ENCODE measurements at regions not wholly inside any gene's neighbourhood (a gene's known extent, or its start where the extent isn't known, plus 50 kb on each side); places are given as distances from the start of the nearest gene placed in this dataset.

GRCh38 chr5:61638476-61638875, 306.4 kb downstream of the ZSWIM6 start:
- Histone ChIP-seq H3K4me3 (ENCODE audit: low read depth in 1 of 2, low read length in 2 of 2) (no peak overlapping the region), H3K27me3 (ENCODE audit: control insufficient read depth in 1 of 2, insufficient read depth in 2 of 2, low read length in 2 of 2) (no peaks in the 10 kb centered on the region), H3K36me3 (ENCODE audit: insufficient read depth, low read length) (no peaks in the 10 kb centered on the region), H3K27ac (ENCODE audit: low read depth, low read length) (no peak overlapping the region), H3K9ac (ENCODE audit: low read length) (no peak overlapping the region), H3K4me1 (ENCODE audit: insufficient read depth, low read length) (no peaks in the 10 kb centered on the region), H3K9me3 (ENCODE audit: low read length) (no peaks in the 10 kb centered on the region)

GRCh38 chr5:61640179-61641021, 308.3 kb downstream of the ZSWIM6 start:
- no peaks in the 10 kb centered on the region for H3K9me3 ChIP-seq (ENCODE audit: low read length)
- H3K9ac ChIP-seq (ENCODE audit: low read length): no peak overlapping the region
- no peak overlapping the region for H3K27ac ChIP-seq (ENCODE audit: low read depth, low read length)
- no peaks in the 10 kb centered on the region for H3K4me1 ChIP-seq (ENCODE audit: insufficient read depth, low read length)
- no peaks in the 10 kb centered on the region for H3K36me3 ChIP-seq (ENCODE audit: insufficient read depth, low read length)
- H3K4me3 ChIP-seq (ENCODE audit: low read depth in 1 of 2, low read length in 2 of 2): no peak overlapping the region
- H3K27me3 ChIP-seq (ENCODE audit: control insufficient read depth in 1 of 2, insufficient read depth in 2 of 2, low read length in 2 of 2): no peaks in the 10 kb centered on the region

- H3K4me1 ChIP-seq (ENCODE audit: insufficient read depth, low read length): no peaks in the 10 kb centered on the region
- no peaks in the 10 kb centered on the region for H3K36me3 ChIP-seq (ENCODE audit: insufficient read depth, low read length)
- H3K9me3 ChIP-seq (ENCODE audit: low read length): no peaks in the 10 kb centered on the region
- H3K9ac ChIP-seq (ENCODE audit: low read length): no peak overlapping the region
- no peak overlapping the region for H3K4me3 ChIP-seq (ENCODE audit: low read depth in 1 of 2, low read length in 2 of 2)
- H3K27me3 ChIP-seq (ENCODE audit: control insufficient read depth in 1 of 2, insufficient read depth in 2 of 2, low read length in 2 of 2): no peaks in the 10 kb centered on the region
- no peak overlapping the region for H3K27ac ChIP-seq (ENCODE audit: low read depth, low read length)
These were observed 309.9 kb downstream of the ZSWIM6 start for GRCh38 chr5:61641748-61642565.

- Histone ChIP-seq H3K27me3 (ENCODE audit: control insufficient read depth in 1 of 2, insufficient read depth in 2 of 2, low read length in 2 of 2) (no peaks in the 10 kb centered on the region), H3K9ac (ENCODE audit: low read length) (no peak overlapping the region), H3K4me1 (ENCODE audit: insufficient read depth, low read length) (no peaks in the 10 kb centered on the region), H3K27ac (ENCODE audit: low read depth, low read length) (no peak overlapping the region), H3K4me3 (ENCODE audit: low read depth in 1 of 2, low read length in 2 of 2) (no peak overlapping the region), H3K9me3 (ENCODE audit: low read length) (no peaks in the 10 kb centered on the region), H3K36me3 (ENCODE audit: insufficient read depth, low read length) (no peaks in the 10 kb centered on the region)
These were observed 315.6 kb downstream of the ZSWIM6 start for GRCh38 chr5:61647672-61648071.

- Histone ChIP-seq H3K27me3 (ENCODE audit: control insufficient read depth in 1 of 2, insufficient read depth in 2 of 2, low read length in 2 of 2) (no peaks in the 10 kb centered on the region), H3K9ac (ENCODE audit: low read length) (no peak overlapping the region), H3K9me3 (ENCODE audit: low read length) (no peaks in the 10 kb centered on the region), H3K36me3 (ENCODE audit: insufficient read depth, low read length) (no peaks in the 10 kb centered on the region), H3K27ac (ENCODE audit: low read depth, low read length) (no peak overlapping the region), H3K4me3 (ENCODE audit: low read depth in 1 of 2, low read length in 2 of 2) (no peak overlapping the region), H3K4me1 (ENCODE audit: insufficient read depth, low read length) (no peaks in the 10 kb centered on the region)
These were observed 317.2 kb downstream of the ZSWIM6 start for GRCh38 chr5:61649231-61649630.

GRCh38 chr5:61649971-61650370, 317.9 kb downstream of the ZSWIM6 start:
- H3K9ac ChIP-seq (ENCODE audit: low read length): no peak overlapping the region
- no peaks in the 10 kb centered on the region for H3K27me3 ChIP-seq (ENCODE audit: control insufficient read depth in 1 of 2, insufficient read depth in 2 of 2, low read length in 2 of 2)

GRCh38 chr5:61650661-61651060, 318.6 kb downstream of the ZSWIM6 start:
- H3K27ac ChIP-seq (ENCODE audit: low read depth, low read length): no peak overlapping the region
- no peak overlapping the region for H3K9ac ChIP-seq (ENCODE audit: low read length)

More at GRCh38 chr5:61649971-61650370, 317.9 kb downstream of the ZSWIM6 start:
- no peaks in the 10 kb centered on the region for H3K36me3 ChIP-seq (ENCODE audit: insufficient read depth, low read length)
- no peaks in the 10 kb centered on the region for H3K4me1 ChIP-seq (ENCODE audit: insufficient read depth, low read length)
- H3K9me3 ChIP-seq (ENCODE audit: low read length): no peaks in the 10 kb centered on the region
- H3K4me3 ChIP-seq (ENCODE audit: low read depth in 1 of 2, low read length in 2 of 2): no peak overlapping the region
- no peak overlapping the region for H3K27ac ChIP-seq (ENCODE audit: low read depth, low read length)

GRCh38 chr5:61651195-61651594, 319.1 kb downstream of the ZSWIM6 start:
- Histone ChIP-seq H3K9me3 (ENCODE audit: low read length) (no peaks in the 10 kb centered on the region), H3K4me3 (ENCODE audit: low read depth in 1 of 2, low read length in 2 of 2) (no peak overlapping the region), H3K4me1 (ENCODE audit: insufficient read depth, low read length) (no peaks in the 10 kb centered on the region), H3K36me3 (ENCODE audit: insufficient read depth, low read length) (no peaks in the 10 kb centered on the region), H3K9ac (ENCODE audit: low read length) (no peak overlapping the region), H3K27me3 (ENCODE audit: control insufficient read depth in 1 of 2, insufficient read depth in 2 of 2, low read length in 2 of 2) (no peaks in the 10 kb centered on the region), H3K27ac (ENCODE audit: low read depth, low read length) (no peak overlapping the region)

More at GRCh38 chr5:61650661-61651060, 318.6 kb downstream of the ZSWIM6 start:
- Histone ChIP-seq H3K9me3 (ENCODE audit: low read length) (no peaks in the 10 kb centered on the region), H3K4me3 (ENCODE audit: low read depth in 1 of 2, low read length in 2 of 2) (no peak overlapping the region), H3K27me3 (ENCODE audit: control insufficient read depth in 1 of 2, insufficient read depth in 2 of 2, low read length in 2 of 2) (no peaks in the 10 kb centered on the region), H3K36me3 (ENCODE audit: insufficient read depth, low read length) (no peaks in the 10 kb centered on the region), H3K4me1 (ENCODE audit: insufficient read depth, low read length) (no peaks in the 10 kb centered on the region)

GRCh38 chr5:61652916-61653315, 320.9 kb downstream of the ZSWIM6 start:
- H3K27ac ChIP-seq (ENCODE audit: low read depth, low read length): no peak overlapping the region
- no peaks in the 10 kb centered on the region for H3K4me1 ChIP-seq (ENCODE audit: insufficient read depth, low read length)
- H3K4me3 ChIP-seq (ENCODE audit: low read depth in 1 of 2, low read length in 2 of 2): no peak overlapping the region
- no peaks in the 10 kb centered on the region for H3K36me3 ChIP-seq (ENCODE audit: insufficient read depth, low read length)
- H3K9me3 ChIP-seq (ENCODE audit: low read length): no peaks in the 10 kb centered on the region
- no peak overlapping the region for H3K9ac ChIP-seq (ENCODE audit: low read length)
- H3K27me3 ChIP-seq (ENCODE audit: control insufficient read depth in 1 of 2, insufficient read depth in 2 of 2, low read length in 2 of 2): no peaks in the 10 kb centered on the region

- Histone ChIP-seq H3K9ac (ENCODE audit: low read length) (no peak overlapping the region), H3K4me3 (ENCODE audit: low read depth in 1 of 2, low read length in 2 of 2) (no peak overlapping the region), H3K36me3 (ENCODE audit: insufficient read depth, low read length) (no peaks in the 10 kb centered on the region), H3K27me3 (ENCODE audit: control insufficient read depth in 1 of 2, insufficient read depth in 2 of 2, low read length in 2 of 2) (no peaks in the 10 kb centered on the region), H3K4me1 (ENCODE audit: insufficient read depth, low read length) (peaks cover 7% of the 10 kb centered on the region), H3K27ac (ENCODE audit: low read depth, low read length) (no peak overlapping the region), H3K9me3 (ENCODE audit: low read length) (no peaks in the 10 kb centered on the region)
These were observed 321.9 kb downstream of the ZSWIM6 start for GRCh38 chr5:61653807-61654580.

GRCh38 chr5:61654876-61655275, 322.8 kb downstream of the ZSWIM6 start:
- H3K4me3 ChIP-seq (ENCODE audit: low read depth in 1 of 2, low read length in 2 of 2): no peak overlapping the region
- H3K4me1 ChIP-seq (ENCODE audit: insufficient read depth, low read length): peaks cover 7% of the 10 kb centered on the region
- no peaks in the 10 kb centered on the region for H3K36me3 ChIP-seq (ENCODE audit: insufficient read depth, low read length)
- no peaks in the 10 kb centered on the region for H3K9me3 ChIP-seq (ENCODE audit: low read length)
- no peak overlapping the region for H3K27ac ChIP-seq (ENCODE audit: low read depth, low read length)
- H3K9ac ChIP-seq (ENCODE audit: low read length): no peak overlapping the region
- no peaks in the 10 kb centered on the region for H3K27me3 ChIP-seq (ENCODE audit: control insufficient read depth in 1 of 2, insufficient read depth in 2 of 2, low read length in 2 of 2)

All from muscle layer of colon (tissue), 2 donors.